ENCODE measurements at regions not wholly inside any gene's neighbourhood (a gene's known extent, or its start where the extent isn't known, plus 50 kb on each side); places are given as distances from the start of the nearest gene placed in this dataset.

- no peak for TF ChIP-seq ZBTB40 (IDR thresholded peaks at IDR 0.05)
- no peak for TF ChIP-seq ZBTB40 (CRISPR knock-in tag; IDR thresholded peaks at IDR 0.05)
- TF ChIP-seq SIX5 (IDR thresholded peaks at IDR 0.05; ENCODE audit: borderline replicate concordance in 1 of 2, insufficient read depth in 1 of 2, low read depth in 1 of 2, low read length in 2 of 2): no peak
- TF ChIP-seq TRIM28 (IDR thresholded peaks at IDR 0.05): no peak
- TF ChIP-seq RBFOX2 (IDR thresholded peaks at IDR 0.05; ENCODE audit: low read depth, low read length): no peak
Observed at GRCh38 chr2:8045081-8045614, 636.7 kb upstream of the ID2 start (continued).

All from K562 (cell line).